ENCODE measurements at regions not wholly inside any gene's neighbourhood (a gene's known extent, or its start where the extent isn't known, plus 50 kb on each side); places are given as distances from the start of the nearest gene placed in this dataset.

- ChIA-PET CTCF (no interaction called here), POLR2A (no interaction called here)
- no peak for TF ChIP-seq CTCF (IDR thresholded peaks at IDR 0.05; ENCODE audit: low read depth, low read length)
- H3K4me3 ChIP-seq (ENCODE audit: low read depth, low read length) = no peak overlapping the region
- H3K27me3 ChIP-seq (ENCODE audit: control insufficient read depth, insufficient read depth, low read length) = no peaks in the 10 kb centered on the region
- no peak overlapping the region for H3K27ac ChIP-seq (ENCODE audit: low read depth, low read length)
- H3K9me3 ChIP-seq (ENCODE audit: control insufficient read depth, insufficient read depth, low read length) = peaks cover 41% of the 10 kb centered on the region
- no peak for DNase-seq (ENCODE audit: low read depth, low spot score)
These were observed 993.2 kb downstream of the BCL11B start for GRCh38 chr14:98278800-98279199.

- CTCF ChIA-PET = no interaction called here
These were observed 991.6 kb downstream of the BCL11B start for GRCh38 chr14:98280436-98280835.

GRCh38 chr14:98288825-98289224, 983.2 kb downstream of the BCL11B start:
- TF ChIP-seq CTCF (IDR thresholded peaks at IDR 0.05; ENCODE audit: low read depth, low read length) = no peak
- Histone ChIP-seq H3K27me3 (ENCODE audit: control insufficient read depth, insufficient read depth, low read length) (no peaks in the 10 kb centered on the region), H3K4me3 (ENCODE audit: low read depth, low read length) (no peak overlapping the region), H3K27ac (ENCODE audit: low read depth, low read length) (no peak overlapping the region), H3K9me3 (ENCODE audit: control insufficient read depth, insufficient read depth, low read length) (peaks cover 42% of the 10 kb centered on the region)
- DNase-seq (ENCODE audit: low read depth, low spot score) = no peak
- POLR2A ChIA-PET = no interaction called here
- CTCF ChIA-PET = no interaction called here

More at GRCh38 chr14:98280436-98280835, 991.6 kb downstream of the BCL11B start:
- Histone ChIP-seq H3K9me3 (ENCODE audit: control insufficient read depth, insufficient read depth, low read length) (peaks cover 37% of the 10 kb centered on the region), H3K27ac (ENCODE audit: low read depth, low read length) (no peak overlapping the region), H3K4me3 (ENCODE audit: low read depth, low read length) (no peak overlapping the region), H3K27me3 (ENCODE audit: control insufficient read depth, insufficient read depth, low read length) (no peaks in the 10 kb centered on the region)
- TF ChIP-seq CTCF (IDR thresholded peaks at IDR 0.05; ENCODE audit: low read depth, low read length) = no peak
- no peak for DNase-seq (ENCODE audit: low read depth, low spot score)
- POLR2A ChIA-PET = no interaction called here

GRCh38 chr14:98290596-98290995, 981.4 kb downstream of the BCL11B start:
- ChIA-PET CTCF (no interaction called here), POLR2A (interaction anchor here (0.6 kb wide), 1 partner anchor 134 kb away, joined by 3 read pairs; no protein-coding TSS in a partner anchor)
- no peak for DNase-seq (ENCODE audit: low read depth, low spot score)
- H3K4me3 ChIP-seq (ENCODE audit: low read depth, low read length) = no peak overlapping the region
- no peak overlapping the region for H3K27ac ChIP-seq (ENCODE audit: low read depth, low read length)
- peaks cover 47% of the 10 kb centered on the region for H3K9me3 ChIP-seq (ENCODE audit: control insufficient read depth, insufficient read depth, low read length)
- H3K27me3 ChIP-seq (ENCODE audit: control insufficient read depth, insufficient read depth, low read length) = no peaks in the 10 kb centered on the region
- TF ChIP-seq CTCF (IDR thresholded peaks at IDR 0.05; ENCODE audit: low read depth, low read length) = no peak

GRCh38 chr14:98292191-98292590, 979.8 kb downstream of the BCL11B start:
- TF ChIP-seq CTCF (IDR thresholded peaks at IDR 0.05; ENCODE audit: low read depth, low read length) = no peak
- Histone ChIP-seq H3K9me3 (ENCODE audit: control insufficient read depth, insufficient read depth, low read length) (peaks cover 60% of the 10 kb centered on the region), H3K4me3 (ENCODE audit: low read depth, low read length) (no peak overlapping the region), H3K27ac (ENCODE audit: low read depth, low read length) (no peak overlapping the region), H3K27me3 (ENCODE audit: control insufficient read depth, insufficient read depth, low read length) (no peaks in the 10 kb centered on the region)
- ChIA-PET POLR2A (no interaction called here), CTCF (no interaction called here)
- DNase-seq (ENCODE audit: low read depth, low spot score) = no peak

Measured in AG04450 (cell line).